Cardiac muscle cell (in vitro differentiated cells and primary cell): ENCODE measurements at regions not wholly inside any gene's neighbourhood (a gene's known extent, or its start where the extent isn't known, plus 50 kb on each side); places are given as distances from the start of the nearest gene placed in this dataset.

ENCODE experiments used
- DNase-seq, 2 donors: peaks; one replicate each; pipeline versions ENCODE4 v3.0.0 to v3.0.0-alpha.2; 2010 to 2017; ENCODE audit warnings: low read depth in 1 of 2, low spot score in 1 of 2
- H3K27ac ChIP-seq: fragments of 200-600 bp; sonication (generic); 2 replicates; pipeline ENCODE4 v1.5.1; 2016
- H3K27me3 ChIP-seq: fragments of 200-600 bp; sonication (generic); 2 replicates; pipeline ENCODE4 v1.6.0; 2016; ENCODE audit warnings: control low read depth
- H3K36me3 ChIP-seq: fragments of 200-600 bp; sonication (generic); 2 replicates; pipeline ENCODE4 v1.5.1; 2016; ENCODE audit warnings: control low read depth
- H3K4me1 ChIP-seq: fragments of 200-600 bp; sonication (generic); 2 replicates; pipeline ENCODE4 v1.8.1; 2017; ENCODE audit warnings: low read depth, mild to moderate bottlenecking, mixed run types
- H3K4me3 ChIP-seq: fragments of 200-600 bp; sonication (generic); 2 replicates; pipeline ENCODE4 v1.5.1; 2016; ENCODE audit warnings: mild to moderate bottlenecking
- H3K9me3 ChIP-seq: fragments of 200-600 bp; sonication (generic); 2 replicates; pipeline ENCODE4 v1.5.1; 2017; ENCODE audit warnings: low read depth, mild to moderate bottlenecking, control low read depth
- CTCF ChIP-seq: IDR thresholded peaks from 2 replicates; pipeline ENCODE4 v1.5.1; 2012; ENCODE audit warnings: low read depth, mild to moderate bottlenecking, low read length

GRCh38 chr3:83934192-83935021 lies 1024.4 kb upstream of the CADM2 start:
- DNase-seq, result peak in 1 of 2 donors; percentile 0
- TF ChIP-seq CTCF, result no peak
- Histone ChIP-seq H3K4me1 (no peaks in the 10 kb centered on the region), H3K27me3 (no peaks in the 10 kb centered on the region), H3K36me3 (no peaks in the 10 kb centered on the region), H3K4me3 (no peak overlapping the region), H3K9me3 (no peaks in the 10 kb centered on the region), H3K27ac (no peak overlapping the region)

- Histone ChIP-seq H3K27ac (no peak overlapping the region), H3K4me1 (no peaks in the 10 kb centered on the region), H3K36me3 (no peaks in the 10 kb centered on the region), H3K9me3 (no peaks in the 10 kb centered on the region), H3K27me3 (no peaks in the 10 kb centered on the region), H3K4me3 (no peak overlapping the region)
- no peak for DNase-seq
- TF ChIP-seq CTCF, result no peak
These were observed 1020.3 kb upstream of the CADM2 start for GRCh38 chr3:83938491-83938890.

- Histone ChIP-seq H3K9me3 (no peaks in the 10 kb centered on the region), H3K27me3 (no peaks in the 10 kb centered on the region), H3K4me1 (peaks cover 11% of the 10 kb centered on the region), H3K36me3 (no peaks in the 10 kb centered on the region), H3K4me3 (no peak overlapping the region), H3K27ac (no peak overlapping the region)
- DNase-seq, result no peak
- no peak for TF ChIP-seq CTCF
These were observed 1016.6 kb upstream of the CADM2 start for GRCh38 chr3:83941990-83942745.

GRCh38 chr3:83946049-83946448 lies 1012.7 kb upstream of the CADM2 start:
- Histone ChIP-seq H3K4me1 (peaks cover 15% of the 10 kb centered on the region), H3K27me3 (no peaks in the 10 kb centered on the region), H3K9me3 (no peaks in the 10 kb centered on the region), H3K27ac (no peak overlapping the region), H3K36me3 (no peaks in the 10 kb centered on the region), H3K4me3 (no peak overlapping the region)
- DNase-seq, result no peak
- TF ChIP-seq CTCF, result no peak

- H3K27ac ChIP-seq, result peak overlapping the region; percentile 34
- no peak for TF ChIP-seq CTCF
- H3K4me3 ChIP-seq, result no peak overlapping the region
- no peaks in the 10 kb centered on the region for H3K36me3 ChIP-seq
- DNase-seq, result peak in 1 of 2 donors; percentile 17
- H3K4me1 ChIP-seq, result peaks cover 15% of the 10 kb centered on the region
- H3K27me3 ChIP-seq, result no peaks in the 10 kb centered on the region
- no peaks in the 10 kb centered on the region for H3K9me3 ChIP-seq
These were observed 1012.2 kb upstream of the CADM2 start for GRCh38 chr3:83946554-83946953.
